DND-41 (cell line): ENCODE measurements at regions not wholly inside any gene's neighbourhood (a gene's known extent, or its start where the extent isn't known, plus 50 kb on each side); places are given as distances from the start of the nearest gene placed in this dataset.

ENCODE experiments used
- EZH2 ChIP-seq: IDR thresholded peaks from 3 replicates; pipeline ENCODE4 v1.6.1; 2012; ENCODE audit warnings: borderline replicate concordance, low read depth, mild to moderate bottlenecking, moderate library complexity, low read length, inconsistent platforms; ENCODE audit not compliant: severe bottlenecking
- TF ChIP-seq, protein P1 (sequence below): IDR thresholded peaks from 2 replicates; pipeline ENCODE4 v1.5.1; 2012; ENCODE audit warnings: borderline replicate concordance, low read length, moderate library complexity, mild to moderate bottlenecking; ENCODE audit not compliant: poor library complexity, severe bottlenecking; ENCODE audit errors: extremely low read depth

DNA sequence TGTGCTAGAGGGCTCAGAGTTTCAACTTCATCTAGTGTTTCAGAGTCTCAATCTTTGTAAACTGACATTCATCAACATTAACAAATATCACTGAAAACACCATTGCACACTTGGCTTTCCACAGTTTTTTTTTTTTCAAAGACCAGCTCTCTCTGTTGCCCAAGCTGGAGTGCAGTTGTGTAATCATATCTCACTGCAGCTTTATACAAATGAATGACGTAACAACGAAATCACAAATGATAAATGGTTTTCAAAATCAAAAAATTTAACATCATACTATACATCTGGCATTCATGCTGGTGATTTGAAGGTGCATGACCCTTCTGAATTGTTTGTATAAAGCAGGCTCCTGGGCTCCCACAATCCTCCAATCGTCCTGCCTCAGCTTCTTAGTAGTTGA is 248.0 kb upstream of the TMTC4 start:
- TF ChIP-seq, protein P1, sequence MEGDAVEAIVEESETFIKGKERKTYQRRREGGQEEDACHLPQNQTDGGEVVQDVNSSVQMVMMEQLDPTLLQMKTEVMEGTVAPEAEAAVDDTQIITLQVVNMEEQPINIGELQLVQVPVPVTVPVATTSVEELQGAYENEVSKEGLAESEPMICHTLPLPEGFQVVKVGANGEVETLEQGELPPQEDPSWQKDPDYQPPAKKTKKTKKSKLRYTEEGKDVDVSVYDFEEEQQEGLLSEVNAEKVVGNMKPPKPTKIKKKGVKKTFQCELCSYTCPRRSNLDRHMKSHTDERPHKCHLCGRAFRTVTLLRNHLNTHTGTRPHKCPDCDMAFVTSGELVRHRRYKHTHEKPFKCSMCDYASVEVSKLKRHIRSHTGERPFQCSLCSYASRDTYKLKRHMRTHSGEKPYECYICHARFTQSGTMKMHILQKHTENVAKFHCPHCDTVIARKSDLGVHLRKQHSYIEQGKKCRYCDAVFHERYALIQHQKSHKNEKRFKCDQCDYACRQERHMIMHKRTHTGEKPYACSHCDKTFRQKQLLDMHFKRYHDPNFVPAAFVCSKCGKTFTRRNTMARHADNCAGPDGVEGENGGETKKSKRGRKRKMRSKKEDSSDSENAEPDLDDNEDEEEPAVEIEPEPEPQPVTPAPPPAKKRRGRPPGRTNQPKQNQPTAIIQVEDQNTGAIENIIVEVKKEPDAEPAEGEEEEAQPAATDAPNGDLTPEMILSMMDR: no peak
- no peak for TF ChIP-seq EZH2
